T1000 (cell line): ENCODE measurements at regions not wholly inside any gene's neighbourhood (a gene's known extent, or its start where the extent isn't known, plus 50 kb on each side); places are given as distances from the start of the nearest gene placed in this dataset.

ENCODE experiments used
- DNase-seq: peaks from one replicate; lab custom pipeline; 2025; ENCODE audit warnings: mixed read lengths; lab: John Stamatoyannopoulos, UW

GRCh38 chr18:47547539-47548202, 296.2 kb upstream of the SKOR2 start:
- DNase-seq: no peak

- DNase-seq: no peak
Measured at GRCh38 chr18:47545613-47546012, 294.2 kb upstream of the SKOR2 start.

DNA sequence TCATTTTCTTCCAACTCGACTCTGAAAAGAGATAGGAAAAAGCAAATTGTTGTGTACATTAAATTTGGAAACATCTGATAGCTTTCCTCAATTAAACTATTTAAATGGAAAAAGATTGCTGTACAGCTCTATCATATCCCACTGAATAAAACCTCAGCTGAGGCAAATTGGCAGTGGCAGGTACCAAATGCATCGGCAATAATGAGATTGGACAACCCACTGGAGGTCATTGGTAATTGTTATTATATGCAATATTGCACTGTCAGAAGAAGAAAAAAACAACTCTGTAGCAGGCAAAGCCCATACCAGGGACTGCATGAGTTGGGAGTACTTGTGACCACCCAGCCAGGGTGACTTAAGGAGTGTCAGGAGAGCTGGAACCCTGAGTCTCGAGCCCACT, 291.6 kb upstream of the SKOR2 start:
- DNase-seq: no peak

- DNase-seq: no peak
Measured at GRCh38 chr18:47542551-47542950, 291.1 kb upstream of the SKOR2 start.

DNA sequence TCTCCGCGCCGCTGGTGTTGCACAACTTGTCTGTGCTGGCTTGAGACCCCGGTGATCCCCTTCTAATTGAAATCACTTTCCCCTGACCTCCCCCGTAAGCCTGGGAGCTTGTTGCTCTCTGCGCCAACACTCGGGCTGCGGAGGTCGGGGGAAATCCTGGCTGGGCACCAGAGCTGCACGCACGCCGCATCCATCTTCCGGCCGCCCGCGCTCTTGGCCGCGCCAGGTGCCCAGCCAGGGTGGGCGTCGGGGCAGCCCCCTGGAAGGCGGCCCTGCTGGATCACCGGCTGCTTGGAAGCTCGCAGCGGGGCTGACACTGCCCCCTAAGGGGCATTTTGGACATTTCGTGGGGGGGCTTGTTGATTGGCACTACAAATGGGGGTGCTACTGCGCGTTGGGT, 280.3 kb upstream of the SKOR2 start:
- no peak for DNase-seq

- no peak for DNase-seq
Measured at GRCh38 chr18:47530695-47531094, 279.2 kb upstream of the SKOR2 start.

GRCh38 chr18:47528343-47528742, 276.9 kb upstream of the SKOR2 start:
- DNase-seq: no peak

DNA sequence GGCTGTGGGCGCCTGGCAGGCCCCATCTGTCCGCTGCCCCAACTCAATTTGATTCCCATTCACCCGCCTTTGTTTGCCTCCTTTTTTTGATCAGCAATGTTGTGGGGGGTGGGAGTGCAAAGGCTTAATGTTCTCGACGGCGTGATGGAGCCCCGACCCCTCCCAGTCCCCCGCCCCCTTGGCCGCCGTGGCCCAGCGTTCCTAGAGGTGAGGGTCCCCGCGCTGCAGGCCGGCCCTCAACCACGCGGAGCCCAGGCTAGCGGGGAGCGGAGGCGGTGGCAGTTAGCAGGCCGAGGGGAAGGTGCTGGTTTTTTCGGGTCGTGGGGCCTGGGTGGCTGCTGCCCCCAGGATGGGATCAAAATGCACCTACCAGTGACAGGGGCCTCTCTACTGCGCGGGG, 274.7 kb upstream of the SKOR2 start:
- no peak for DNase-seq

- DNase-seq: no peak
Measured at GRCh38 chr18:47522359-47522758, 270.9 kb upstream of the SKOR2 start.

DNA sequence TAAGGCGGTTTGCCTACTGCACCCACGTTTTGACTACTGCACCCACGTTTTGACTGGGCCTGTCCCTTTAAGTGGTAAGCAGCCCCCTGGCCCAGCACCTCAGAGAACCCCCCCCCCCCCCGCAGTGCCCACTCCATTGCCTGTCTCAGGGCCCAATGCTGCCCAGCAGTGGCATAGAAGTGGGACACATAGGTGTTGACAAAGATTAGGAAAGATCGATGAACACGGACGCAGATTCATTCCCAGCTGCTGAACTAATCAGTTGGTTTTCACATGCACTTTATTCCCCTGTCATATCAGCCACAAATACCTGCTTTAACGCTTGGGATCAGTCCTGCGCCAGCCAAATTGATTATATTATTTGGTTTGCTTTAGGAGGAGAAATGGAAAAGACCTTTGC, 268.8 kb upstream of the SKOR2 start:
- DNase-seq: no peak

GRCh38 chr18:47519706-47520105, 268.2 kb upstream of the SKOR2 start:
- DNase-seq: no peak

DNA sequence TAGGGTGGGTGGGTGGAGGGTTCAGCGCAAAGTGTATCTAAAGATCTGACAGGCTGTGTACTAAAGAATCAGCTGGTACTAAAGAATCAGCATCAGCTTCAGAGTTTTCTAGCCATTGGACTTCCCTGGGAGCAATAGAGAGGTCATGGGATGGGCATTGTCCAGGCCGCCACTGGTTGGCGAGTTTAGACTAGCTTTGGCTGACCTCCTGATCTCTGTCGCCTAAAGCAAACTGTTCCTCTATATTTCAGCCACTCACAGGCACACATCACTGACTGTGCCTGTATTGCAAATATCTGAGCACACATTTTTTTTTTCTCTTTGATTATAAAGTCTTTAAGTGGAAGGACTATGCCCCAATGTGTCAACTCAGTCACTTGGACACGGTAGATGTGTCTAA, 267.8 kb upstream of the SKOR2 start:
- no peak for DNase-seq

GRCh38 chr18:47513614-47514013, 262.2 kb upstream of the SKOR2 start:
- DNase-seq: no peak

- no peak for DNase-seq
Measured at GRCh38 chr18:47512726-47513435, 261.4 kb upstream of the SKOR2 start.

DNA sequence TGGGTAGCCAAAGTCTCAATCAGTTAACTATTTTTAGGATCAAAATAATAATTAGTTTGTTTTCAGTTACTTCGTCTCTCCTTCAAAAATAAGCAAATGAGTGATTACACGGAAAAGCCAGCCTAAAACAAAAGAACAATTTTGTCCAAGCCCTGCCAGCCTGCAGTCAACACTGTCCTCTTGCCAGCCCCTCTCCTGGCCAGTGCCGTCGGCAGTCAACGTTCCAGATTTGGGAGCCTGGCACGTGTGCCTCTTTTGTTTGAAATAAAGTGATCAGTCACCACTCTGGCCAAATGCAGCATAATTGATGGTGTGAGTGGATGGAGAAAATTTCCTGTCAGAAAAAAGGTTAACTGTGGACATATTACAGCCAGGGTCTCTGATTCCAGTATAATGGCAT, 260.6 kb upstream of the SKOR2 start:
- DNase-seq: no peak

GRCh38 chr18:47510831-47511230, 259.4 kb upstream of the SKOR2 start:
- DNase-seq: no peak

- DNase-seq: no peak
Measured at GRCh38 chr18:47507651-47508050, 256.2 kb upstream of the SKOR2 start.

- no peak for DNase-seq
Measured at GRCh38 chr18:47506897-47507296, 255.4 kb upstream of the SKOR2 start.

DNA sequence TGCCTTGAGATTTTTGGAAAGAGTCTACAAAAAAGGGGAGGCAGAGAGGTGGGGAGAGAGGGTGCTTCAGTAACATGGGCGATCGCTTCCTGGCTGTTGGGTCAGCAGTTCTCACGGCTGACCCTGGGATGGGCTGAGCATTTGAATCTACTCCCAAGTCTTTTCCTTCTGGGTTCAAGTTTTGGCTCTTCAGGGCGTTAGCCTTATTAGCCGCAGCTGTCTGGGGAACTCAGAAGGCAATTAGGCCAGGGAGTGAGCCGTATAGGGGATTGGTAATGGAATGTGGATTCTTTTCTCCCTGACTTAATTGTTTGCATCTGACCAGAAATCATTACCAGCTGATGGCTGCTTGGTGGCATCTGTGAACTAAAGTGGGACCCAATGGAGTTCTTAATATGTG, 250.5 kb upstream of the SKOR2 start:
- DNase-seq: no peak

DNA sequence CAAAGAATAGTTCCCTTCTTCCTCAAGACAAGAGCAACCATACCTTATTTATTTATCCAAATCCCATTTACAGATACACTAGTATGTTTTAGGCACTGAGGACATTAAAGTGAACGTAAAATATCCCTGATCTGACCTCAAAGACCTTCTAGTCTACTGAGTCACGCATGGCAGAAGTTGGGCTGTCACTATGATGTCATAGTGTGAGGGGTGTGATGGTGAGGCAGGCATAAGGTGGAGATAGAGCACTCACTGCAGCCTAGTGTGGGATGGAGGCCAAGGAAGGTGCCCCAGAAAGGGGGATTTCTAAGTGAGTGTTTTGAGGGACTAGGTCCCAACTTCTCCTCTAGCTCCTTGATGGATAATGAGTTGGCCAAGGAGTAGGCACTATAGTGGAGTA, 249.5 kb upstream of the SKOR2 start:
- DNase-seq: no peak

GRCh38 chr18:47492691-47493090, 241.2 kb upstream of the SKOR2 start:
- DNase-seq: no peak

DNA sequence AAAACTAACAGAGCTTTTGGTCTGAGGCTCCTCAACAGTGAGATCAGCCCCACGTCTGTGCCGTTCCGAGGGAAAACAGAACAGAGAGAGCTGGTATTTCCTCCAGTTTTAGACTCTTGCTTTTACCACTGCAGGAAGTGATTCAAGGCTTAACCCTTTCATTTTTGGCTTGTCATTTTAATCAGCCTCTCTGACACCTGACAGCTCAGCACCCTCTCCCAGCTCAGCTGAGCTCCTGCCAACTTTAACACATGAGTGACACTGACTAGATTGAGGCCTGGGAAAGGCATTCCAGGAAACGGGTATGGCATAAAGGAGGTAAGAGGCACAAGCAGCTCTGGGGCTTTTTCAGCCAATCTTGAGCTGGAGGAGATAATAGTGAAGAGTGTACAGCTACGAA, 239.4 kb upstream of the SKOR2 start:
- no peak for DNase-seq

- DNase-seq: no peak
Measured at GRCh38 chr18:47485221-47485797, 233.8 kb upstream of the SKOR2 start.

- DNase-seq: no peak
Measured at GRCh38 chr18:47484068-47484467, 232.6 kb upstream of the SKOR2 start.
